Liver (tissue), 3 donors: ENCODE measurements at regions not wholly inside any gene's neighbourhood (a gene's known extent, or its start where the extent isn't known, plus 50 kb on each side); places are given as distances from the start of the nearest gene placed in this dataset.

Source experiments
- CTCF ChIP-seq: fragments of 150-350 bp; IDR thresholded peaks from 2 replicates; pipeline ENCODE4 v1.5.1; 2017; ENCODE audit warnings: improper control_type of control experiment, low read depth, low read length; ENCODE audit not compliant: missing input control
- FOXA1 ChIP-seq: IDR thresholded peaks from 2 replicates; pipeline ENCODE4 v1.6.1; 2016; ENCODE audit warnings: antibody characterized with exemption
- GABPA ChIP-seq, 2 donors: IDR thresholded peaks in 1 of 2; conservative IDR thresholded peaks in 1 of 2; 2 replicates each; pipeline ENCODE4 v1.6.1; 2016; ENCODE audit warnings: antibody characterized with exemption in 2 of 2, mild to moderate bottlenecking in 1 of 2, moderate library complexity in 1 of 2
- HNF4G ChIP-seq: IDR thresholded peaks from 2 replicates; pipeline ENCODE4 v1.6.1; 2016; ENCODE audit warnings: antibody characterized with exemption
- JUND ChIP-seq, 2 donors: IDR thresholded peaks; 2 replicates each; pipeline ENCODE4 v1.6.1; 2016; ENCODE audit warnings: antibody characterized with exemption in 2 of 2
- NR2F2 ChIP-seq: IDR thresholded peaks from 2 replicates; pipeline ENCODE4 v1.6.1; 2016; ENCODE audit warnings: antibody characterized with exemption
- RAD21 ChIP-seq, 2 donors: IDR thresholded peaks; 2 replicates each; pipeline ENCODE4 v1.6.1; 2016; ENCODE audit warnings: antibody characterized with exemption in 2 of 2, mild to moderate bottlenecking in 2 of 2
- SP1 ChIP-seq: IDR thresholded peaks from 2 replicates; pipeline ENCODE4 v1.6.1; 2018; ENCODE audit warnings: antibody characterized with exemption, mild to moderate bottlenecking
- TAF1 ChIP-seq: conservative IDR thresholded peaks from 2 replicates; pipeline ENCODE4 v1.6.1; 2016; ENCODE audit warnings: antibody characterized with exemption, mild to moderate bottlenecking
- YY1 ChIP-seq: IDR thresholded peaks from 2 replicates; pipeline ENCODE4 v1.6.1; 2016; ENCODE audit warnings: antibody characterized with exemption, mild to moderate bottlenecking
- ZBTB33 ChIP-seq: IDR thresholded peaks from 2 replicates; pipeline ENCODE4 v1.6.1; 2016; ENCODE audit warnings: antibody characterized with exemption
- TF ChIP-seq, protein P1 (sequence below): IDR thresholded peaks from 2 replicates; pipeline ENCODE4 v1.6.1; 2016; ENCODE audit warnings: antibody characterized with exemption
- TF ChIP-seq, protein P2 (sequence below): IDR thresholded peaks from 2 replicates; pipeline ENCODE4 v1.6.1; 2016; ENCODE audit warnings: antibody characterized with exemption, mild to moderate bottlenecking
- TF ChIP-seq, protein P3 (sequence below): IDR thresholded peaks from 2 replicates; pipeline ENCODE4 v1.6.1; 2016; ENCODE audit warnings: antibody characterized with exemption
- donor health status: healthy.
- donor health status: healthy.

DNA sequence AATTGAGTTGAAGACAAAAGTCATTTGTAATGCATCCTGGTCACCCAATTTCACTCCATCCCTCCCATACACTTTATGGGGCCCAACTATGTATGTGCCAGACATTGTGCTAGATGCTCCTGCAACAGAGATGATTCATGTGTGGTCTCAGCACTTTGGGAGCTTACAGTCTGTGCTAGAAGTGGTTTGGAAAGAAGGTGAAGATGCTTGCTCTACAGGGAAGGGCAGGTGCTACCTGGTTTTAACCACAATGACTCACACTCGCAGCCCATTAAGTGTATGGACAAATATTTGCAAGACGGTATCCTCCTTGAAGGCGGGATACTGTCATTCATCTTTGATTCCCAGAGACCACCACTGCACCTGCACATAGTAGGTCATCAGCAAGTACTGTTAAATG is 257.6 kb downstream of the OTUD1 start:
- TF ChIP-seq, protein P1, sequence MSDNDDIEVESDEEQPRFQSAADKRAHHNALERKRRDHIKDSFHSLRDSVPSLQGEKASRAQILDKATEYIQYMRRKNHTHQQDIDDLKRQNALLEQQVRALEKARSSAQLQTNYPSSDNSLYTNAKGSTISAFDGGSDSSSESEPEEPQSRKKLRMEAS: no peak
- TF ChIP-seq CTCF: no peak
- TF ChIP-seq YY1: no peak
- TF ChIP-seq, protein P2, sequence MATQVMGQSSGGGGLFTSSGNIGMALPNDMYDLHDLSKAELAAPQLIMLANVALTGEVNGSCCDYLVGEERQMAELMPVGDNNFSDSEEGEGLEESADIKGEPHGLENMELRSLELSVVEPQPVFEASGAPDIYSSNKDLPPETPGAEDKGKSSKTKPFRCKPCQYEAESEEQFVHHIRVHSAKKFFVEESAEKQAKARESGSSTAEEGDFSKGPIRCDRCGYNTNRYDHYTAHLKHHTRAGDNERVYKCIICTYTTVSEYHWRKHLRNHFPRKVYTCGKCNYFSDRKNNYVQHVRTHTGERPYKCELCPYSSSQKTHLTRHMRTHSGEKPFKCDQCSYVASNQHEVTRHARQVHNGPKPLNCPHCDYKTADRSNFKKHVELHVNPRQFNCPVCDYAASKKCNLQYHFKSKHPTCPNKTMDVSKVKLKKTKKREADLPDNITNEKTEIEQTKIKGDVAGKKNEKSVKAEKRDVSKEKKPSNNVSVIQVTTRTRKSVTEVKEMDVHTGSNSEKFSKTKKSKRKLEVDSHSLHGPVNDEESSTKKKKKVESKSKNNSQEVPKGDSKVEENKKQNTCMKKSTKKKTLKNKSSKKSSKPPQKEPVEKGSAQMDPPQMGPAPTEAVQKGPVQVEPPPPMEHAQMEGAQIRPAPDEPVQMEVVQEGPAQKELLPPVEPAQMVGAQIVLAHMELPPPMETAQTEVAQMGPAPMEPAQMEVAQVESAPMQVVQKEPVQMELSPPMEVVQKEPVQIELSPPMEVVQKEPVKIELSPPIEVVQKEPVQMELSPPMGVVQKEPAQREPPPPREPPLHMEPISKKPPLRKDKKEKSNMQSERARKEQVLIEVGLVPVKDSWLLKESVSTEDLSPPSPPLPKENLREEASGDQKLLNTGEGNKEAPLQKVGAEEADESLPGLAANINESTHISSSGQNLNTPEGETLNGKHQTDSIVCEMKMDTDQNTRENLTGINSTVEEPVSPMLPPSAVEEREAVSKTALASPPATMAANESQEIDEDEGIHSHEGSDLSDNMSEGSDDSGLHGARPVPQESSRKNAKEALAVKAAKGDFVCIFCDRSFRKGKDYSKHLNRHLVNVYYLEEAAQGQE: no peak
- TF ChIP-seq SP1: no peak
- TF ChIP-seq TAF1: no peak
- TF ChIP-seq, protein P3, sequence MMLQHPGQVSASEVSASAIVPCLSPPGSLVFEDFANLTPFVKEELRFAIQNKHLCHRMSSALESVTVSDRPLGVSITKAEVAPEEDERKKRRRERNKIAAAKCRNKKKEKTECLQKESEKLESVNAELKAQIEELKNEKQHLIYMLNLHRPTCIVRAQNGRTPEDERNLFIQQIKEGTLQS: no peak
- no peak for TF ChIP-seq FOXA1
- TF ChIP-seq GABPA (IDR thresholded peaks at IDR 0.05 in 1 of 2, conservative IDR thresholded peaks at IDR 0.05 in 1 of 2): no peak
- TF ChIP-seq ZBTB33: no peak
- TF ChIP-seq HNF4G: no peak
- no peak for TF ChIP-seq JUND (IDR thresholded peaks at IDR 0.05)
- TF ChIP-seq NR2F2: no peak
- no peak for TF ChIP-seq RAD21 (IDR thresholded peaks at IDR 0.05)
